PC-9 (cell line): ENCODE measurements at regions not wholly inside any gene's neighbourhood (a gene's known extent, or its start where the extent isn't known, plus 50 kb on each side); places are given as distances from the start of the nearest gene placed in this dataset.

Source experiments
- BruUV-seq: library from RNA; stranded (reverse); fragments of 400-500 nt; replicated peaks from 2 replicates; lab custom pipeline; 2021; lab: Mats Ljungman, UMichigan
- CTCF ChIA-PET: fragments of 300-600 bp; sonication (Branson Sonifier 250); formaldehyde crosslinking; loops from one replicate; lab custom pipeline; 2022; ENCODE audit warnings: antibody characterized with exemption; lab: Charles Lee
- POLR2A ChIA-PET: fragments of 300-600 bp; sonication (Branson Sonifier 250); formaldehyde crosslinking; loops from one replicate; lab custom pipeline; 2022; ENCODE audit warnings: antibody characterized with exemption; ENCODE audit not compliant: unreplicated experiment; lab: Charles Lee
- DNase-seq, 2 experiments: peaks; one replicate each; pipeline versions ENCODE4 v3.0.0 to v3.0.0-alpha.2; 2015 to 2022; ENCODE audit warnings: mixed read lengths in 1 of 2
- H2AFZ ChIP-seq: fragments of 200-600 bp; sonication (generic); 2 replicates; pipeline ENCODE4 v1.8.1; 2017; ENCODE audit warnings: antibody characterized with exemption
- H3F3A ChIP-seq: fragments of 200-600 bp; sonication (generic); 2 replicates; pipeline ENCODE4 v1.8.1; 2017; ENCODE audit warnings: antibody characterized with exemption, mild to moderate bottlenecking, low read depth; ENCODE audit not compliant: insufficient read depth
- H3K27ac ChIP-seq: fragments of 200-600 bp; sonication (generic); 2 replicates; pipeline ENCODE4 v1.6.1; 2016; ENCODE audit warnings: mixed run types
- H3K27me3 ChIP-seq: fragments of 200-600 bp; sonication (generic); 2 replicates; pipeline ENCODE4 v1.6.1; 2016; ENCODE audit warnings: low read depth, mixed run types; ENCODE audit not compliant: insufficient read depth
- H3K36me3 ChIP-seq: fragments of 200-600 bp; sonication (generic); 2 replicates; pipeline ENCODE4 v1.6.1; 2016; ENCODE audit warnings: low read depth, mixed run types
- H3K4me1 ChIP-seq: fragments of 200-600 bp; sonication (generic); replicated peaks from 2 replicates; pipeline ENCODE4 v1.6.1; 2016; ENCODE audit warnings: mixed run types; ENCODE audit not compliant: insufficient read depth
- H3K4me2 ChIP-seq: fragments of 200-600 bp; sonication (generic); 2 replicates; pipeline ENCODE4 v1.6.1; 2017; ENCODE audit warnings: mixed run types
- H3K4me3 ChIP-seq: fragments of 200-600 bp; sonication (generic); 2 replicates; pipeline ENCODE4 v1.6.1; 2016; ENCODE audit warnings: mixed run types
- H3K79me2 ChIP-seq: fragments of 200-600 bp; sonication (generic); 2 replicates; pipeline ENCODE4 v1.6.1; 2017; ENCODE audit warnings: low read depth, mixed run types
- H3K9me2 ChIP-seq: fragments of 200-600 bp; sonication (generic); 2 replicates; pipeline ENCODE4 v1.8.1; 2017; ENCODE audit warnings: mild to moderate bottlenecking; ENCODE audit not compliant: insufficient read depth
- H3K9me3 ChIP-seq: fragments of 200-600 bp; sonication (generic); 2 replicates; pipeline ENCODE4 v1.8.1; 2016; ENCODE audit warnings: low read depth; ENCODE audit not compliant: insufficient read depth
- H4K20me1 ChIP-seq: fragments of 200-600 bp; sonication (generic); 2 replicates; pipeline ENCODE4 v1.8.1; 2017; ENCODE audit not compliant: insufficient read depth
- EZH2 ChIP-seq: fragments of 200-600 bp; sonication (generic); IDR thresholded peaks from 2 replicates; pipeline ENCODE4 v1.8.0; 2017; ENCODE audit warnings: antibody characterized with exemption, low read depth
- intact Hi-C: fragments of 100-400 bp; cut with micrococcal nuclease; formaldehyde crosslinking; loops from one replicate; pipeline ENCODE4 v1.10.0; 2022; ENCODE audit not compliant: unreplicated experiment
- TF ChIP-seq, protein P1 (sequence below): fragments of 200-600 bp; sonication (generic); conservative IDR thresholded peaks from 2 replicates; pipeline ENCODE4 v1.6.1; 2017; ENCODE audit warnings: mixed run types, antibody characterized with exemption, mild to moderate bottlenecking, moderate library complexity

DNA sequence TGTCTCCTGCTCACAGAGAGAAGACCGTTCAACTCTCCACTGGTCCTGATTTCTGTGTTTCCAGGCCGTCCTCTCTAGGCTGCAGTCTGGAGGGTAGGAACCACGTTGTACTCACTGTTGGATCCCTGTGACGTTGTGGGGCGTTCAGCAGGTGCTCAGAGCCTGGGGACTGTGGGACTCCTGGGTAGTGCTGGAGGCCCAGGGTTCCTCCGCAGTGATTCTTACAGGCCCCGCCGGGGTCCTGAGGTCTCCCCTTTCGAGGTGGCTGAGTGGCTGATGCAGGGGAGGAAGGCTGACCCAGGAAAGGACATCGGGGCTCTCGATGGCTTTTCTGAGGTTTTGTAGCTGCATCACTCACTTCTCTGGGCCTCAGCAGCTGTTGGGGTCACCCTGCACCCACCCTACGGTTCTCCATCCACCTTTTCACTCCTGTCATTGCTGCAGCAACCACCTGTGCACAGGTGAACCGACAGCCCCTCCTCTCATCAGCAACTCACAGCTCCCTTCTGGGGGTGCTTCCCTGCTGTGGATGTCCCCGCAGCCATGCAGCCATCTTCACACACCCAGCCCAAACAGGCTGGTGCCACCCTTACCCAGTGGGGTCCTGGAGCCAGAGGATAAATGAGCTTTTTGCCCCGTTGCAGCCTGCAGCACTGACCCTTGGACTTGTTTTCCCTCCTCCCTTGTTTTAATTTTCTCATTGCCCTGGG, 169.6 kb upstream of the HDAC4 start:
- DNase-seq: no peak
- TF ChIP-seq, protein P1, sequence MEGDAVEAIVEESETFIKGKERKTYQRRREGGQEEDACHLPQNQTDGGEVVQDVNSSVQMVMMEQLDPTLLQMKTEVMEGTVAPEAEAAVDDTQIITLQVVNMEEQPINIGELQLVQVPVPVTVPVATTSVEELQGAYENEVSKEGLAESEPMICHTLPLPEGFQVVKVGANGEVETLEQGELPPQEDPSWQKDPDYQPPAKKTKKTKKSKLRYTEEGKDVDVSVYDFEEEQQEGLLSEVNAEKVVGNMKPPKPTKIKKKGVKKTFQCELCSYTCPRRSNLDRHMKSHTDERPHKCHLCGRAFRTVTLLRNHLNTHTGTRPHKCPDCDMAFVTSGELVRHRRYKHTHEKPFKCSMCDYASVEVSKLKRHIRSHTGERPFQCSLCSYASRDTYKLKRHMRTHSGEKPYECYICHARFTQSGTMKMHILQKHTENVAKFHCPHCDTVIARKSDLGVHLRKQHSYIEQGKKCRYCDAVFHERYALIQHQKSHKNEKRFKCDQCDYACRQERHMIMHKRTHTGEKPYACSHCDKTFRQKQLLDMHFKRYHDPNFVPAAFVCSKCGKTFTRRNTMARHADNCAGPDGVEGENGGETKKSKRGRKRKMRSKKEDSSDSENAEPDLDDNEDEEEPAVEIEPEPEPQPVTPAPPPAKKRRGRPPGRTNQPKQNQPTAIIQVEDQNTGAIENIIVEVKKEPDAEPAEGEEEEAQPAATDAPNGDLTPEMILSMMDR: no peak
- no peak for TF ChIP-seq EZH2
- H3K9me3 ChIP-seq: no peaks in the 10 kb centered on the region; the same call in 1 of the 2 replicates
- H3K27ac ChIP-seq: no peak overlapping the region
- no peaks in the 10 kb centered on the region for H3K9me2 ChIP-seq
- H3K4me3 ChIP-seq: no peak overlapping the region
- peaks cover 99% of the 10 kb centered on the region for H3K27me3 ChIP-seq
- H3K4me2 ChIP-seq: no peak overlapping the region
- no peaks in the 10 kb centered on the region for H3K79me2 ChIP-seq
- ChIA-PET POLR2A (no interaction called here), CTCF (no interaction called here)
- intact Hi-C loops: no loop called here
- H3F3A ChIP-seq: no peaks in the 10 kb centered on the region
- no TSS peak for BruUV-seq
- no peak overlapping the region for H2AFZ ChIP-seq
- no peaks in the 10 kb centered on the region for H4K20me1 ChIP-seq
- no peaks in the 10 kb centered on the region for H3K4me1 ChIP-seq
- H3K36me3 ChIP-seq: no peaks in the 10 kb centered on the region

- Histone ChIP-seq H4K20me1 (no peaks in the 10 kb centered on the region), H3K4me3 (no peak overlapping the region), H3K79me2 (no peaks in the 10 kb centered on the region), H3K9me2 (no peaks in the 10 kb centered on the region), H3K9me3 (no peaks in the 10 kb centered on the region; the same call in 1 of the 2 replicates), H3K27me3 (peaks cover 99% of the 10 kb centered on the region), H3K4me1 (no peaks in the 10 kb centered on the region), H2AFZ (no peak overlapping the region), H3K36me3 (no peaks in the 10 kb centered on the region), H3K4me2 (no peak overlapping the region), H3K27ac (no peak overlapping the region), H3F3A (no peaks in the 10 kb centered on the region)
- ChIA-PET POLR2A (no interaction called here), CTCF (no interaction called here)
- intact Hi-C loops: no loop called here
- TF ChIP-seq EZH2: no peak
- TF ChIP-seq, protein P1: no peak
- BruUV-seq: no TSS peak
- DNase-seq: no peak
These were observed 168.7 kb upstream of the HDAC4 start for GRCh38 chr2:239569401-239570090.

DNA sequence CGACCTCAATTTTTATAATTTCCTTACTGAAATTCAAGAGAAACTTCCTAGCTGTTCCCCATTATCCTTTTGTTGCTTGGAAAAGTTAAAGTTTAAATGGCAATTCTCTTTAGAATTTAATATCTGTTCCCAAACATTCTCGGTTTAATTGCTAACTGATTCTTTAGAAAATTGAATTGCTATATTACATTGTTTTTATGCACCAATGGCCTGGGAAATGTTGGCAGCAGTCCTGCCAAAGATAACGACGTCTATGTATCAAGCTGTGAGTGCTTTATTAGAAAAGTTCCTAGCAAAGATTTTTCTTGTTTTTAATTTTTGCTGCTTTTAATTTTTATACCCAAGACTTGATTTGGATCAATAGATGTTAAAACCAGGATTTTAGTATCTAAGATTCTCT, 167.8 kb upstream of the HDAC4 start:
- no TSS peak for BruUV-seq
- DNase-seq: no peak
- Histone ChIP-seq H3K27me3 (peaks cover 99% of the 10 kb centered on the region), H3K79me2 (no peaks in the 10 kb centered on the region), H3K27ac (no peak overlapping the region), H2AFZ (no peak overlapping the region), H3K4me1 (no peaks in the 10 kb centered on the region), H3K4me3 (no peak overlapping the region), H3K36me3 (no peaks in the 10 kb centered on the region), H3K4me2 (no peak overlapping the region), H3K9me3 (no peaks in the 10 kb centered on the region; the same call in 1 of the 2 replicates), H3F3A (no peaks in the 10 kb centered on the region), H4K20me1 (no peaks in the 10 kb centered on the region), H3K9me2 (no peaks in the 10 kb centered on the region)
- POLR2A ChIA-PET: no interaction called here
- intact Hi-C loops: no loop called here
- CTCF ChIA-PET: no interaction called here
- no peak for TF ChIP-seq EZH2
- TF ChIP-seq, protein P1: no peak
